ENCODE measurements at regions not wholly inside any gene's neighbourhood (a gene's known extent, or its start where the extent isn't known, plus 50 kb on each side); places are given as distances from the start of the nearest gene placed in this dataset.

DNA sequence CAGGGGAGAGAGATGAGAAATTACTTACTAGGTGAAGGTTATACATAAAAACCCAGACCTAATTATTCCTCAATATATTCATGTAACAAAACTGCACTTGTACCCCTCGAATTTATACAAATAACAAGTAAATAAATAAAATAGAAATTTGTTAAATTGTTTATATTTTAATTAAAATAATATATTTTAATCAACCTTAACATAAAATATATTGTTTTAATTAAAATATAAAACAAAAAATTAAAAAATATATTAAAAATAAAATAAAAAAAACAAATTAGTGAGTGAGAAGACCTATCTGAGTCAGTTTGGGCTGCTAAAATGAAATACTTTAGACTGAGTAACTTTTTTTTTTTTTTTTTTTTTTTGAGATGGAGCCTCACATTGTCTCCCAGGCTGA lies 87.4 kb upstream of the PCDH7 start:
- Histone ChIP-seq H3K36me3 (ENCODE audit: control insufficient read depth, insufficient read depth, low read length) (no peaks in the 10 kb centered on the region), H3K4me3 (ENCODE audit: low read depth, low read length) (no peak overlapping the region), H3K27me3 (ENCODE audit: control insufficient read depth, insufficient read depth, low read length) (no peaks in the 10 kb centered on the region)
- TF ChIP-seq, protein P1, sequence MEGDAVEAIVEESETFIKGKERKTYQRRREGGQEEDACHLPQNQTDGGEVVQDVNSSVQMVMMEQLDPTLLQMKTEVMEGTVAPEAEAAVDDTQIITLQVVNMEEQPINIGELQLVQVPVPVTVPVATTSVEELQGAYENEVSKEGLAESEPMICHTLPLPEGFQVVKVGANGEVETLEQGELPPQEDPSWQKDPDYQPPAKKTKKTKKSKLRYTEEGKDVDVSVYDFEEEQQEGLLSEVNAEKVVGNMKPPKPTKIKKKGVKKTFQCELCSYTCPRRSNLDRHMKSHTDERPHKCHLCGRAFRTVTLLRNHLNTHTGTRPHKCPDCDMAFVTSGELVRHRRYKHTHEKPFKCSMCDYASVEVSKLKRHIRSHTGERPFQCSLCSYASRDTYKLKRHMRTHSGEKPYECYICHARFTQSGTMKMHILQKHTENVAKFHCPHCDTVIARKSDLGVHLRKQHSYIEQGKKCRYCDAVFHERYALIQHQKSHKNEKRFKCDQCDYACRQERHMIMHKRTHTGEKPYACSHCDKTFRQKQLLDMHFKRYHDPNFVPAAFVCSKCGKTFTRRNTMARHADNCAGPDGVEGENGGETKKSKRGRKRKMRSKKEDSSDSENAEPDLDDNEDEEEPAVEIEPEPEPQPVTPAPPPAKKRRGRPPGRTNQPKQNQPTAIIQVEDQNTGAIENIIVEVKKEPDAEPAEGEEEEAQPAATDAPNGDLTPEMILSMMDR (IDR thresholded peaks at IDR 0.05; ENCODE audit: insufficient read depth, low read length, poor library complexity, severe bottlenecking) = no peak
- DNase-seq (ENCODE audit: low read depth) = no peak

DNA sequence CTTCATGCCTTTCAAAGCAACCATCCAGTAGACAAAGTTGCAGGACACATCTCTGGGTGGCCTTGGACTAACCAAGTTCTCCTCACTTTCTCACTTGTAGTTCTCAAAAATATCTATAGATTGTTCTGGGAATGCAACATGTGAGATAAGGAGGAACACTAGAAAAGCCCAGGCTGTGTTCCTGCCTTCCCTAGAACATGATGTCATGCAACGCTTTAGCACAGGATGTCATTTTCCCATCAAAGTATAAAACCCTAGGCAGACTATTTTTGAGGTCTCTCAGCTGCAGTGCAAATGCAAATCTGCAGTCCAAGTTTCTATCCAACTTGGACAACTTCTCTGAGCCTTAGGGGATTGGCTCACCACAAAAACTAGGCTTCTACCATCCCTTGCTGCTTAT lies 78.8 kb upstream of the PCDH7 start:
- H3K4me3 ChIP-seq (ENCODE audit: low read depth, low read length) = no peak overlapping the region
- no peaks in the 10 kb centered on the region for H3K27me3 ChIP-seq (ENCODE audit: control insufficient read depth, insufficient read depth, low read length)
- TF ChIP-seq, protein P1 (IDR thresholded peaks at IDR 0.05; ENCODE audit: insufficient read depth, low read length, poor library complexity, severe bottlenecking) = no peak
- H3K36me3 ChIP-seq (ENCODE audit: control insufficient read depth, insufficient read depth, low read length) = no peaks in the 10 kb centered on the region
- DNase-seq (ENCODE audit: low read depth) = no peak

DNA sequence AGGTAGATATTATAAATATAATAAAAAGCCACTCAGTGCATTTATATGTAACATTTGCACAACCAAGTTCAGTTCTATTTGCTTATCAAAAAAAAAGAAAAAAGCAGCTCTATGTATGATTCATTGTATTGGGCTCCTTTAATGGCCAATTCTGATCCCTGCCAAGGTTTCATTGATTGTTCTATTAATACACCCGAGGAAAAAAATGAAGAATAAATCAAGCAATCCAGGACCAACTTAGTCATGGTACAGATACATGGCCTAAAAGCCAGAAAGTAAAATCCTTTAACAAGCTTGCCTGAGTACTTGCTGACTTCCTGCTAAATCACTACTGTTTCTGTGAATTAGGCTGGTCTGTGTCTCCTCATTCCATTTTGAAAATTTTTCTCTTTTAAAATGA lies 77.6 kb upstream of the PCDH7 start:
- no peak for DNase-seq (ENCODE audit: low read depth)
- Histone ChIP-seq H3K27me3 (ENCODE audit: control insufficient read depth, insufficient read depth, low read length) (no peaks in the 10 kb centered on the region), H3K36me3 (ENCODE audit: control insufficient read depth, insufficient read depth, low read length) (no peaks in the 10 kb centered on the region), H3K4me3 (ENCODE audit: low read depth, low read length) (no peak overlapping the region)
- TF ChIP-seq, protein P1 (IDR thresholded peaks at IDR 0.05; ENCODE audit: insufficient read depth, low read length, poor library complexity, severe bottlenecking) = no peak

DNA sequence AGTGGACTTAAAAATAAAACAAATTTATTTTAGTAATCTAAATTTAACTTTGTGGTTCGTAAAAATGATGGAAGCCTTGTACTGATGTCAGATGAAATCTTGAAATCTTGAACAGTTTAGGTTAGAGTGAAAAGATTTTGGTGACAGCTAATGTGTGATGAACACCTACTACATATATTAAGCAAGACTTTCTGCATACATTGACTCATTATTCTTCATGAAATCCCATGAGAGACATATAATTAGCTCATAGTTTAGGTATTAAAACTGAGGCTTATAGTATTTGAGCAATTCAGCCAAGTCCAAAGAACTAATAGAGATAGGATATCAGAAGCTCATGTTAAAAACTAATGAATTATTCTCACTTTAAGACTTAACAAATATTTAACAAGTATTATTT lies 66.9 kb upstream of the PCDH7 start:
- Histone ChIP-seq H3K27me3 (ENCODE audit: control insufficient read depth, insufficient read depth, low read length) (no peaks in the 10 kb centered on the region), H3K36me3 (ENCODE audit: control insufficient read depth, insufficient read depth, low read length) (no peaks in the 10 kb centered on the region), H3K4me3 (ENCODE audit: low read depth, low read length) (no peak overlapping the region)
- TF ChIP-seq, protein P1 (IDR thresholded peaks at IDR 0.05; ENCODE audit: insufficient read depth, low read length, poor library complexity, severe bottlenecking) = no peak
- no peak for DNase-seq (ENCODE audit: low read depth)

DNA sequence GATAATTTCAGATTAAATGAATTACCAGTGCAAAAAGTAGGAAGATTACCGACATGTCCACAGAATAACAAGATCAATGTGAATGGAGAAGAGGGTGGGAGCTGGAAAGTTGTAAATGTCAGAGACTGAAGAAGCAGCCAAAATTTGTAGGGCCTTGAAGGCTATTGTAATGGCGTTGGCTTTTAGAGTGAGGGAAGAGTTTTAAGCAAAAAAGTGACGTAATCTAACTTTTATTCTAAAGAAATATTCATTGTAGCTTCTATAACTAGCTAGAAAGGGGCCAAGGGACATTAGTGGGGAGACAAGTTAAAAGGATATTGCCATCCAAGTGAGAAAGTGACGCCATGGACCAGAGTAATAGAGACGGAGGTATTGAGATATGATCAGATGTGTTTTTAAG lies 63.3 kb upstream of the PCDH7 start:
- TF ChIP-seq, protein P1 (IDR thresholded peaks at IDR 0.05; ENCODE audit: insufficient read depth, low read length, poor library complexity, severe bottlenecking) = no peak

DNA sequence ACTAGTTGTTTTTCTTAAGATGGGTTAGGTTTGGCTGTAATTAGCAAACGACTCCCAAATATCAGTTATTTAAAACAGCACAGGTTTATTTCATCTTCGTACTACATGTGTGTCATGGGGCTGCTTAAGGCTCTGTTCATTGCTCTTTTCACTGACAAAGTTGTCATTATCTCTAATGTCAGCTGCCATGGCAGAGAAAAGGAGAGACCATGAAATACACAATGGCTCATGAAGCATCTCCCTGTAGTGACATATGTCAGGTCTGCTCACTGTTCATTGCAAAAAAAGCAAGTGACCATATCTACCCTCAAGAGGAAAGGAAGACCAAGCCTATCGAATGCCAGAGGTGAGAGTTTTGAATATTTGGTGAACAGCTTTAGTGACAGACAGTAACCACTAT lies 52.2 kb upstream of the PCDH7 start:
- no peaks in the 10 kb centered on the region for H3K27me3 ChIP-seq (ENCODE audit: control insufficient read depth, insufficient read depth, low read length)
- H3K36me3 ChIP-seq (ENCODE audit: control insufficient read depth, insufficient read depth, low read length) = no peaks in the 10 kb centered on the region
- no peak for DNase-seq (ENCODE audit: low read depth)
- TF ChIP-seq, protein P1 (IDR thresholded peaks at IDR 0.05; ENCODE audit: insufficient read depth, low read length, poor library complexity, severe bottlenecking) = no peak
- H3K4me3 ChIP-seq (ENCODE audit: low read depth, low read length) = no peak overlapping the region

More for the DNA sequence above, 63.3 kb upstream of the PCDH7 start:
- no peak for DNase-seq (ENCODE audit: low read depth)
- no peaks in the 10 kb centered on the region for H3K27me3 ChIP-seq (ENCODE audit: control insufficient read depth, insufficient read depth, low read length)
- H3K4me3 ChIP-seq (ENCODE audit: low read depth, low read length) = no peak overlapping the region
- no peaks in the 10 kb centered on the region for H3K36me3 ChIP-seq (ENCODE audit: control insufficient read depth, insufficient read depth, low read length)
